Loucy (cell line): ENCODE measurements at regions not wholly inside any gene's neighbourhood (a gene's known extent, or its start where the extent isn't known, plus 50 kb on each side); places are given as distances from the start of the nearest gene placed in this dataset.

Source experiments
- EZH2phosphoT487 ChIP-seq: fragments of 200-600 bp; IDR thresholded peaks from 2 replicates; pipeline ENCODE4 v1.6.1; 2018; ENCODE audit warnings: antibody characterized with exemption, mild to moderate bottlenecking, moderate library complexity, borderline replicate concordance
- TF ChIP-seq, protein P1 (sequence below): fragments of 200-600 bp; sonication (generic); conservative IDR thresholded peaks from 2 replicates; pipeline ENCODE4 v1.5.1; 2014; ENCODE audit warnings: mild to moderate bottlenecking, antibody characterized with exemption, low read length

DNA sequence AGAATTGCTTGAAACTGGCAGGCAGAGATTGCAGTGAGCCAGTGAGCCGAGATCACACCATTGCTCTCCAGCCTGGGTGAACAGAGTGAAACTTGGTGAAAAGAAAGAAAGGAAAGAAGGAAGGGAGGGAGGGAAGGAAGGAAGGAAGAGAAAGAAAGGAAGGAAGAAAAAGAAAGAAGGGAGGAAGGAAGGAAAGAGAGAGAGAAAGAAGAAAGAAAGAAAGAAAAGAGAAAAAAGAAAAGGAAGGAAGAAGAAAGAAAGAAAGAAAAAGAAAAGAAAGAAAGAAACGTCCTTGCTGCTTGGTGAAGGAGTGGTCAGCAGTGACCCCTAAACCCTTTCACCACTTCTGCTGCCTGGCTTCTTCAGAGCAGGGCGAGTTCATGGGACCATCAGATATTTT, 147.1 kb upstream of the MYO3A start:
- TF ChIP-seq, protein P1, sequence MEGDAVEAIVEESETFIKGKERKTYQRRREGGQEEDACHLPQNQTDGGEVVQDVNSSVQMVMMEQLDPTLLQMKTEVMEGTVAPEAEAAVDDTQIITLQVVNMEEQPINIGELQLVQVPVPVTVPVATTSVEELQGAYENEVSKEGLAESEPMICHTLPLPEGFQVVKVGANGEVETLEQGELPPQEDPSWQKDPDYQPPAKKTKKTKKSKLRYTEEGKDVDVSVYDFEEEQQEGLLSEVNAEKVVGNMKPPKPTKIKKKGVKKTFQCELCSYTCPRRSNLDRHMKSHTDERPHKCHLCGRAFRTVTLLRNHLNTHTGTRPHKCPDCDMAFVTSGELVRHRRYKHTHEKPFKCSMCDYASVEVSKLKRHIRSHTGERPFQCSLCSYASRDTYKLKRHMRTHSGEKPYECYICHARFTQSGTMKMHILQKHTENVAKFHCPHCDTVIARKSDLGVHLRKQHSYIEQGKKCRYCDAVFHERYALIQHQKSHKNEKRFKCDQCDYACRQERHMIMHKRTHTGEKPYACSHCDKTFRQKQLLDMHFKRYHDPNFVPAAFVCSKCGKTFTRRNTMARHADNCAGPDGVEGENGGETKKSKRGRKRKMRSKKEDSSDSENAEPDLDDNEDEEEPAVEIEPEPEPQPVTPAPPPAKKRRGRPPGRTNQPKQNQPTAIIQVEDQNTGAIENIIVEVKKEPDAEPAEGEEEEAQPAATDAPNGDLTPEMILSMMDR, result no peak
- no peak for TF ChIP-seq EZH2phosphoT487
